Panc1 (cell line): ENCODE measurements at regions not wholly inside any gene's neighbourhood (a gene's known extent, or its start where the extent isn't known, plus 50 kb on each side); places are given as distances from the start of the nearest gene placed in this dataset.

Experiments
- CTCF ChIP-seq: fragments of 450-650 bp; IDR thresholded peaks from 2 replicates; pipeline ENCODE4 v1.5.1; 2017; ENCODE audit warnings: mild to moderate bottlenecking
- POLR2AphosphoS5 ChIP-seq: IDR thresholded peaks from 2 replicates; pipeline ENCODE4 v1.6.1; 2012; ENCODE audit warnings: mild to moderate bottlenecking, low read depth, low read length, moderate library complexity
- TCF7L2 ChIP-seq: IDR thresholded peaks from 2 replicates; pipeline ENCODE4 v1.6.1; 2011; ENCODE audit warnings: mild to moderate bottlenecking, low read depth, low read length, inconsistent platforms

- TF ChIP-seq TCF7L2 (no peak), CTCF (no peak), POLR2AphosphoS5 (no peak)
Observed at GRCh38 chr2:7971248-7971647, 710.6 kb upstream of the ID2 start.
